Neural progenitor cell (in vitro differentiated cells): ENCODE measurements at regions not wholly inside any gene's neighbourhood (a gene's known extent, or its start where the extent isn't known, plus 50 kb on each side); places are given as distances from the start of the nearest gene placed in this dataset.

ENCODE experiments used
- DNase-seq: peaks from one replicate; pipeline ENCODE4 v3.0.0-alpha.2; 2016; ENCODE audit warnings: low spot score
- H2AFZ ChIP-seq: fragments of 200-600 bp; sonication (generic); replicated peaks from 2 replicates; pipeline ENCODE4 v1.6.1; 2016; ENCODE audit warnings: antibody characterized with exemption
- H3F3A ChIP-seq: fragments of 200-600 bp; sonication (generic); 2 replicates; pipeline ENCODE4 v1.6.1; 2016; ENCODE audit warnings: antibody characterized with exemption, low read depth
- H3K27ac ChIP-seq: fragments of 200-600 bp; sonication (generic); 2 replicates; pipeline ENCODE4 v1.5.1; 2016; ENCODE audit warnings: mild to moderate bottlenecking
- H3K27me3 ChIP-seq: fragments of 200-600 bp; sonication (generic); 2 replicates; pipeline ENCODE4 v1.6.1; 2016; ENCODE audit warnings: mild to moderate bottlenecking, moderate library complexity
- H3K36me3 ChIP-seq: fragments of 200-600 bp; sonication (generic); 2 replicates; pipeline ENCODE4 v1.5.1; 2016
- H3K4me1 ChIP-seq: fragments of 200-600 bp; sonication (generic); 2 replicates; pipeline ENCODE4 v1.6.1; 2016; ENCODE audit warnings: mixed run types
- H3K4me2 ChIP-seq: fragments of 200-600 bp; sonication (generic); 2 replicates; pipeline ENCODE4 v1.6.1; 2016
- H3K4me3 ChIP-seq: fragments of 200-600 bp; sonication (generic); 2 replicates; pipeline ENCODE4 v1.5.1; 2016
- H3K79me2 ChIP-seq: fragments of 200-600 bp; sonication (generic); 2 replicates; pipeline ENCODE4 v1.6.1; 2016; ENCODE audit warnings: low read depth
- H3K9ac ChIP-seq: fragments of 200-600 bp; sonication (generic); 2 replicates; pipeline ENCODE4 v1.6.1; 2016
- H3K9me3 ChIP-seq: fragments of 200-600 bp; sonication (generic); 2 replicates; pipeline ENCODE4 v1.5.1; 2016; ENCODE audit warnings: low read depth
- H4K20me1 ChIP-seq: fragments of 200-600 bp; sonication (generic); 2 replicates; pipeline ENCODE4 v1.6.1; 2016; ENCODE audit warnings: low read depth
- H3K27ac Mint-ChIP-seq: 3 replicates; pipeline ENCODE4 v1.8.0; 2021; ENCODE audit warnings: mixed read lengths
- H3K27me3 Mint-ChIP-seq: 2 replicates; pipeline ENCODE4 v1.8.0; 2022; ENCODE audit warnings: low read depth, mild to moderate bottlenecking, inconsistent platforms, moderate library complexity, mixed read lengths; ENCODE audit not compliant: insufficient read depth
- H3K36me3 Mint-ChIP-seq: 3 replicates; pipeline ENCODE4 v1.8.0; 2021; ENCODE audit warnings: mixed read lengths
- H3K4me1 Mint-ChIP-seq: 3 replicates; pipeline ENCODE4 v1.8.0; 2021; ENCODE audit warnings: mixed read lengths
- H3K4me3 Mint-ChIP-seq: 3 replicates; pipeline ENCODE4 v1.8.0; 2021; ENCODE audit warnings: mild to moderate bottlenecking, moderate library complexity, mixed read lengths
- H3K9me3 Mint-ChIP-seq: 3 replicates; pipeline ENCODE4 v1.8.0; 2020; ENCODE audit warnings: mixed read lengths
- EZH2 ChIP-seq: fragments of 200-600 bp; sonication (generic); IDR thresholded peaks from 2 replicates; pipeline ENCODE4 v1.6.1; 2017; ENCODE audit warnings: antibody characterized with exemption, mild to moderate bottlenecking, moderate library complexity
- EZH2phosphoT487 ChIP-seq: fragments of 200-600 bp; sonication (generic); IDR thresholded peaks from 2 replicates; pipeline ENCODE4 v1.6.1; 2017; ENCODE audit warnings: antibody characterized with exemption
- TF ChIP-seq, protein P1 (sequence below): fragments of 200-600 bp; sonication (generic); IDR thresholded peaks from 2 replicates; pipeline ENCODE4 v1.5.1; 2017; ENCODE audit warnings: antibody characterized with exemption, mild to moderate bottlenecking

DNA sequence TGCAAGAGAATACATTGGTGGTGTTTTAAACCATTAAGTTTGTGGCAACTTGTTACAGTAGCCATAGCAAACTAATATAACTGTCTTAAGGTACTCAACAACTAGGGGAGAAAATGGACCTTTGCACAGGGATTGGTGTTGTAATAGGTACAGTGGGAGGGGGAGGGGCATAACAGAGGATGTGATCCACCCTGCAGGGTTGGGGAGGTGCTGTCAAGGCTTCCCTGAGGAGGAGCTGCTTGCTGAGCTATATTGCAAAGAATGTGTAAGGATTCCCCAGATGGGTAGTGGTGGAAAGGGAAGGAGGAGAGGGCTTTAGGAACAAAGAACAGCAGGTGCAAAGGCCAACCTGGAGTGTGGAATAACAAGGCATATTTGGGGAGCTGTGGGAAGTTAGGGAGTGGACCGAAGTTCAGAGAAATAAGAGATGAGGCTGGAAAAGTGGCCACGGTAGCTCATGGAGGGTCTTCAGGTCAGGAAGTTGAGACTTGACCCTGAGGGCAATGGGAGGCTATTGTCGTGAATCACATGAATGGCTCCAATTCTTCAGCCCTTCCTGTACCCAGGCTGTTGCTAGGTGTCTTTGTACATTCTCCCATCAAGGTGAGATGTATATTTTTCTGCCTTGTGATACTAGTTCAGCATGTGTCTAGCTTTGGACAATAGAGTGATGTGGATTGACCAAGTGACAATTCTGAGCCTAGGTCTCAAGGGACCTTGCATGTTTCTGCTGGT, 168.6 kb upstream of the CSF3R start:
- no peaks in the 10 kb centered on the region for H3K27me3 ChIP-seq
- no peak overlapping the region for H3K9ac ChIP-seq
- no peak overlapping the region for H3K4me2 ChIP-seq
- H3K4me1 Mint-ChIP-seq = no peaks in the 10 kb centered on the region
- H3K36me3 ChIP-seq = no peaks in the 10 kb centered on the region
- H3K27ac ChIP-seq = no peak overlapping the region
- H3K36me3 Mint-ChIP-seq = no peaks in the 10 kb centered on the region
- peaks cover 19% of the 10 kb centered on the region for H3K4me1 ChIP-seq
- no peak overlapping the region for H3K27ac Mint-ChIP-seq
- no peak overlapping the region for H3K4me3 Mint-ChIP-seq
- H4K20me1 ChIP-seq = no peaks in the 10 kb centered on the region
- DNase-seq = no peak
- no peaks in the 10 kb centered on the region for H3K9me3 Mint-ChIP-seq
- no peak overlapping the region for H2AFZ ChIP-seq
- no peak overlapping the region for H3K4me3 ChIP-seq
- H3K79me2 ChIP-seq = no peaks in the 10 kb centered on the region
- H3K27me3 Mint-ChIP-seq = peaks cover 16% of the 10 kb centered on the region
- H3F3A ChIP-seq = no peaks in the 10 kb centered on the region
- no peaks in the 10 kb centered on the region for H3K9me3 ChIP-seq
- TF ChIP-seq EZH2phosphoT487 = no peak
- TF ChIP-seq EZH2 = no peak
- TF ChIP-seq, protein P1, sequence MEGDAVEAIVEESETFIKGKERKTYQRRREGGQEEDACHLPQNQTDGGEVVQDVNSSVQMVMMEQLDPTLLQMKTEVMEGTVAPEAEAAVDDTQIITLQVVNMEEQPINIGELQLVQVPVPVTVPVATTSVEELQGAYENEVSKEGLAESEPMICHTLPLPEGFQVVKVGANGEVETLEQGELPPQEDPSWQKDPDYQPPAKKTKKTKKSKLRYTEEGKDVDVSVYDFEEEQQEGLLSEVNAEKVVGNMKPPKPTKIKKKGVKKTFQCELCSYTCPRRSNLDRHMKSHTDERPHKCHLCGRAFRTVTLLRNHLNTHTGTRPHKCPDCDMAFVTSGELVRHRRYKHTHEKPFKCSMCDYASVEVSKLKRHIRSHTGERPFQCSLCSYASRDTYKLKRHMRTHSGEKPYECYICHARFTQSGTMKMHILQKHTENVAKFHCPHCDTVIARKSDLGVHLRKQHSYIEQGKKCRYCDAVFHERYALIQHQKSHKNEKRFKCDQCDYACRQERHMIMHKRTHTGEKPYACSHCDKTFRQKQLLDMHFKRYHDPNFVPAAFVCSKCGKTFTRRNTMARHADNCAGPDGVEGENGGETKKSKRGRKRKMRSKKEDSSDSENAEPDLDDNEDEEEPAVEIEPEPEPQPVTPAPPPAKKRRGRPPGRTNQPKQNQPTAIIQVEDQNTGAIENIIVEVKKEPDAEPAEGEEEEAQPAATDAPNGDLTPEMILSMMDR = no peak

DNA sequence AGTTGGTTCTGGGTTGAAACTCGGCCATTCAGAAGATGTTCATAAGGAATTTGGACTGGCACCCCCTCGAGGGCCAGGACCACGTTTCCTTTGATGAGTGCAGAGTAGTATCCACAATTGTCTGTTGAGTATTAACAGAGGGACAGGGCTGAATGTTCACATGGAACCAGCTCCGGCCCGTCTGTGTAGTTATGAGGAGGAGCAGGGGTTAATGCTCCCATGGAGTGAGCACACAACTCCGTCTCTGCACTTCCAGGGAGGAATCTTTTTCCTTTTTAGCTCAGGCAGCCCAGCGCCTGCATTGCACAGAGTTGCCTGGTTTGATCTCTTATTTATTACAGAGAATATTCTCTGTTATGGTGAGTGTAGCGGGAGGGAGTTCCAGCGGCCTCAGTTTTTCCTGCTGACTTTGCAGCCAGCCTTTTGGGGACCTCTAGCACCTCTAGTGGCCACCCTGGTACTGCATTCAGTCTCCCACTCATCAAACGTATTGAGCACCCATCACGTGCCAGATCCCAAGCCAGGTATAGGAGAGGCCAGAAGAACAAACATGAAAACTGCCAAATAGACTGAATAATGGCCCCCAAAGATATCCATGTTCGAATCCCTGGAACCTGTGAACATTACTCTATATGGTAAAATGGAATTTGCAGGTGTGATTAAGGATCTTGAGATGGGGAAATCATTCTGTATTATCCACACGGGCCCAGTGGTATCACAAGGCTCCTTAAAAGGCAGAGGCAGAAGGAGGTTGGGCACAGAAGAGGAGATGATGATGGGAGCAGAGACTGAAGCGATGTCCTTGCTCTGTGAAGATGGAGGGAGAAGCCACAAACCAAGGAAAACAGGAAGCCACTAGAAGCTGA, 167.7 kb upstream of the CSF3R start:
- no peaks in the 10 kb centered on the region for H3K9me3 ChIP-seq
- H3K79me2 ChIP-seq = no peaks in the 10 kb centered on the region
- H3K27ac ChIP-seq = no peak overlapping the region
- H3K9ac ChIP-seq = no peak overlapping the region
- H2AFZ ChIP-seq = peak overlapping the region; percentile 46
- no peaks in the 10 kb centered on the region for H3K36me3 ChIP-seq
- Mint-ChIP-seq H3K4me3 (no peak overlapping the region), H3K36me3 (no peaks in the 10 kb centered on the region), H3K9me3 (no peaks in the 10 kb centered on the region), H3K27me3 (peaks cover 16% of the 10 kb centered on the region), H3K4me1 (no peaks in the 10 kb centered on the region), H3K27ac (no peak overlapping the region)
- DNase-seq = peak; percentile 69
- H3K27me3 ChIP-seq = no peaks in the 10 kb centered on the region
- no peak overlapping the region for H3K4me2 ChIP-seq
- H3F3A ChIP-seq = no peaks in the 10 kb centered on the region
- no peak overlapping the region for H3K4me3 ChIP-seq
- H4K20me1 ChIP-seq = no peaks in the 10 kb centered on the region
- peaks cover 19% of the 10 kb centered on the region for H3K4me1 ChIP-seq
- no peak for TF ChIP-seq EZH2phosphoT487
- TF ChIP-seq, protein P1 = peak; percentile 88

DNA sequence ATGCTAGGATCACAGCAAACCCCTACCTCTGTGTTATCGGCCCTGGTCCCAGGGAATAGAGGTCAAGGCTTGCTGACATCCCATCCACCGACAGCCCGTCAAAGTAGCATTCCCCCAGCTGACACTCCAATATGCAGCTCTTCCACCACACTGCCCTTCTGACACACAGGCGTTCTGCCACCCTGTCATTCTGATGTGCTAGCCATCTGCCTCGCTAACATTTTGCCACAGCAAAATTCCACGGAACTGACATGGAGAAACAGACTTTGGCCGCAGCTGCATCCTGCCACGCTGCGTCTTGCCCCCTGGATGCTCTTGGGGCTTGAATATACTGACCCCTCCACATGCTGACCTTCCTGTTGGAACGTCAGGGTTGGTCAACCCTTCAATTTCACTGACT, 163.2 kb upstream of the CSF3R start:
- H3K27ac ChIP-seq = no peak overlapping the region
- no peak overlapping the region for H3K4me3 ChIP-seq
- no peaks in the 10 kb centered on the region for H3K9me3 ChIP-seq
- H3K4me2 ChIP-seq = no peak overlapping the region
- H3K4me1 ChIP-seq = peaks cover 22% of the 10 kb centered on the region
- no peak overlapping the region for H2AFZ ChIP-seq
- no peak overlapping the region for H3K9ac ChIP-seq
- H3K79me2 ChIP-seq = no peaks in the 10 kb centered on the region
- H3F3A ChIP-seq = no peaks in the 10 kb centered on the region
- H3K36me3 Mint-ChIP-seq = no peaks in the 10 kb centered on the region
- no peaks in the 10 kb centered on the region for H3K36me3 ChIP-seq
- no peaks in the 10 kb centered on the region for H4K20me1 ChIP-seq
- peaks cover 5% of the 10 kb centered on the region for H3K4me1 Mint-ChIP-seq
- TF ChIP-seq, protein P1 = no peak
- TF ChIP-seq EZH2 (no peak), EZH2phosphoT487 (no peak)
- no peaks in the 10 kb centered on the region for H3K27me3 ChIP-seq
- no peak overlapping the region for H3K27ac Mint-ChIP-seq
- H3K9me3 Mint-ChIP-seq = no peaks in the 10 kb centered on the region
- DNase-seq = no peak
- no peak overlapping the region for H3K4me3 Mint-ChIP-seq
- peaks cover 15% of the 10 kb centered on the region for H3K27me3 Mint-ChIP-seq
